ENCODE measurements at regions not wholly inside any gene's neighbourhood (a gene's known extent, or its start where the extent isn't known, plus 50 kb on each side); places are given as distances from the start of the nearest gene placed in this dataset.

GRCh38 chr15:58285212-58285920 lies 146.4 kb upstream of the LIPC start:
- TF ChIP-seq, protein P1, sequence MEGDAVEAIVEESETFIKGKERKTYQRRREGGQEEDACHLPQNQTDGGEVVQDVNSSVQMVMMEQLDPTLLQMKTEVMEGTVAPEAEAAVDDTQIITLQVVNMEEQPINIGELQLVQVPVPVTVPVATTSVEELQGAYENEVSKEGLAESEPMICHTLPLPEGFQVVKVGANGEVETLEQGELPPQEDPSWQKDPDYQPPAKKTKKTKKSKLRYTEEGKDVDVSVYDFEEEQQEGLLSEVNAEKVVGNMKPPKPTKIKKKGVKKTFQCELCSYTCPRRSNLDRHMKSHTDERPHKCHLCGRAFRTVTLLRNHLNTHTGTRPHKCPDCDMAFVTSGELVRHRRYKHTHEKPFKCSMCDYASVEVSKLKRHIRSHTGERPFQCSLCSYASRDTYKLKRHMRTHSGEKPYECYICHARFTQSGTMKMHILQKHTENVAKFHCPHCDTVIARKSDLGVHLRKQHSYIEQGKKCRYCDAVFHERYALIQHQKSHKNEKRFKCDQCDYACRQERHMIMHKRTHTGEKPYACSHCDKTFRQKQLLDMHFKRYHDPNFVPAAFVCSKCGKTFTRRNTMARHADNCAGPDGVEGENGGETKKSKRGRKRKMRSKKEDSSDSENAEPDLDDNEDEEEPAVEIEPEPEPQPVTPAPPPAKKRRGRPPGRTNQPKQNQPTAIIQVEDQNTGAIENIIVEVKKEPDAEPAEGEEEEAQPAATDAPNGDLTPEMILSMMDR (IDR thresholded peaks at IDR 0.05; ENCODE audit: insufficient read depth, low read depth, low read length, missing control alignments) = no peak
- DNase-seq (ENCODE audit: low read depth) = no peak

DNA sequence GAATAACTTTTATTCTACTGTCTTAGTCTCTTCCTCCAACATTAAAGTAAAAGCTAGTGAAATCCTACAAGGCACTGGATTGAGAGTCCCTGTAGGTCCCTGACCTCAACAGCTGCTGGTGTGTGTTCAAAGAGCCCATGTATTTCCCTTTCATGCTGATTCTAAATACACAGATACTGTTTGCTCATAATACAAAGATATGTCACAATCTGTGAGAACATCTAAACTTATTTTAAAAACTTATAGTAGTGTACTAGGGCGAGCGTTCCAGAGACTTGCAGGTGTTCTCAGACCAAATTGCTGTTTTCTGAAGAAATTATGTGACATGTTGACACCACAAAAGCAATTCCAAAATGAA lies 145.9 kb upstream of the LIPC start:
- TF ChIP-seq, protein P1 (IDR thresholded peaks at IDR 0.05; ENCODE audit: insufficient read depth, low read depth, low read length, missing control alignments) = no peak
- H3K4me3 ChIP-seq (ENCODE audit: low read length) = no peak overlapping the region
- DNase-seq (ENCODE audit: low read depth) = no peak

More at GRCh38 chr15:58285212-58285920, 146.4 kb upstream of the LIPC start:
- no peak overlapping the region for H3K4me3 ChIP-seq (ENCODE audit: low read length)

- TF ChIP-seq, protein P1 (IDR thresholded peaks at IDR 0.05; ENCODE audit: insufficient read depth, low read depth, low read length, missing control alignments) = no peak
These were observed 145.3 kb upstream of the LIPC start for GRCh38 chr15:58286523-58286922.

GRCh38 chr15:58287891-58288290 lies 143.9 kb upstream of the LIPC start:
- TF ChIP-seq, protein P1 (IDR thresholded peaks at IDR 0.05; ENCODE audit: insufficient read depth, low read depth, low read length, missing control alignments) = no peak
- no peak overlapping the region for H3K4me3 ChIP-seq (ENCODE audit: low read length)
- DNase-seq (ENCODE audit: low read depth) = no peak

More at GRCh38 chr15:58286523-58286922, 145.3 kb upstream of the LIPC start:
- H3K4me3 ChIP-seq (ENCODE audit: low read length) = no peak overlapping the region
- peak; percentile 84 for DNase-seq (ENCODE audit: low read depth)

DNA sequence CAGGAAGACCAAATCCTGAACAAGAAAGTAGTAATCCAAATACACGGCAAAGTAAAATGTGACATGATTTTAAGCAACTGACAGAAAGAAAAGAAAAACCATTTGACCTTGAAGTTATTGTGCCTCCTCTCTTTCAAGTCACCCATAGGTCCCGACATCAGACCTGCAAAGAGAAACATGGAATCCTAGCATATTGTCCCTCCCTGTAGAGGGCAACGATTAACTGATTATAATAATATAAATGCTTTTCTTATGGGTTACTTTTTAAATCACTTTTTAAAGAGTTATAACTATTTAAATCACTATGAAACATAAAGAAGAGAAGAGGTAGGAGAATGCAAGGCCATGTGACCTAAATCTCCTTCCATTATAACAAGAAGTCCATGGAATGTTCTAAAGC lies 143.2 kb upstream of the LIPC start:
- TF ChIP-seq, protein P1 (IDR thresholded peaks at IDR 0.05; ENCODE audit: insufficient read depth, low read depth, low read length, missing control alignments) = no peak

DNA sequence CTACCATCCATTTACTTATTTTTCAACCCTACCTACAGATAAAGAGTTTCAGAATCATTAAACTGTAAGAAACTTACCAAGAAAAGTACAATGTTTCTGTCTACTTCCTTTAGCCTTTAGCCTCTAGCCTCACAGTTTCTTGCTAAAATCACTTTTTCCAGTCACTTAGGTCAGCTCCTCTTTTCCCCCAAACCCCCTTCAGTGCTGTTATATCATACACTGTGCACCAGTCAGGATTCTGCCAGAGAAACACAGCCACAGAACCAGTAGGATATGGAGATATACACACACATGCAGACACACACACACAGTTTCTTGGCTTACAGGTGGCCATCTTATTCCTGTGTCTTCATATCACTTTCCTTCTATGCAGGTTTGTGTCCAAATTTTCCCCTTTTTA lies 139.9 kb upstream of the LIPC start:
- TF ChIP-seq, protein P1 (IDR thresholded peaks at IDR 0.05; ENCODE audit: insufficient read depth, low read depth, low read length, missing control alignments) = no peak
- no peak for DNase-seq (ENCODE audit: low read depth)
- no peak overlapping the region for H3K4me3 ChIP-seq (ENCODE audit: low read length)

More for the DNA sequence above, 143.2 kb upstream of the LIPC start:
- no peak overlapping the region for H3K4me3 ChIP-seq (ENCODE audit: low read length)
- no peak for DNase-seq (ENCODE audit: low read depth)

- TF ChIP-seq, protein P1 (IDR thresholded peaks at IDR 0.05; ENCODE audit: insufficient read depth, low read depth, low read length, missing control alignments) = no peak
- no peak for DNase-seq (ENCODE audit: low read depth)
- H3K4me3 ChIP-seq (ENCODE audit: low read length) = no peak overlapping the region
These were observed 139.0 kb upstream of the LIPC start for GRCh38 chr15:58292751-58293175.

All from epithelial cell of esophagus (primary cell).